ENCODE measurements at regions not wholly inside any gene's neighbourhood (a gene's known extent, or its start where the extent isn't known, plus 50 kb on each side); places are given as distances from the start of the nearest gene placed in this dataset.

- TF ChIP-seq CTCF (IDR thresholded peaks at IDR 0.05) (no peak), POLR2A (IDR thresholded peaks at IDR 0.05) (no peak)
These were observed 60.7 kb upstream of the NRP1 start for GRCh38 chr10:33395201-33395600.

Measured in uterus (tissue), 2 donors.